ENCODE measurements at regions not wholly inside any gene's neighbourhood (a gene's known extent, or its start where the extent isn't known, plus 50 kb on each side); places are given as distances from the start of the nearest gene placed in this dataset.
"Not testable (repeated sequence)": the region's sequence is repeated elsewhere in the genome, so short reads cannot be mapped to it uniquely, and the experiment has no call there.

DNA sequence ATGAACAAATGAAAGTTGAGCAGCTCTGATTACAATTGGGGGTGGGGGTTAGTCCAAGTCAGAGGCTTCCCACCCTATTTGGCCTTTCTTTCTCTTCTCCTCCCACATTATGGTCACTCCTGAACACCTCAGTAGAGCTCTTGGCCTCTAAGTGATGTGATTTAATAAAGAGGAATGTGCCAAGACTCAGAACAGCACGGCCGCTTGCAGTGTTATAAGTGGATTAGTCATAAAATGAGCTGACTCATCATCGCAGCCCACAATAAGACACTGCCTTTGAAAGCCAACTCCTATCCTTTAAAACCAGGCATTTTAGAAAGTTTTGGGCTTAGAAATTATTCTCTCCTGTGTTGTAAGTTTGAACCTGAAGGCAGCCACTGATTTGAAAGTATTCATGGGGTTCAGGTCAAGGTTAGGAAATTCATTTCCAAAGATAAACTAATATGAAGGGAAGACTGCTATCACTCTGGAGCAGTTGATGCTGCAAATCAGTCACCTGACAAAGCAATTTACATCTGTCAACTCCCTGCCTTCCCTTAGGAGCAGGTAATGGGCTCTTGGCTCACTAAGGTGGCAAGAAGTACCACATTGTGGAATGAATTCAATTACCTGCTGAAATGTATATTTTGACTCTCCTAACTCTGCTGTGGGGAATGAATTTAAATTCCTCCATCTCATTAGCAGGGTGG, 283.6 kb upstream of the NMUR2 start:
- in situ Hi-C loops (cut with MboI; ENCODE audit: low sequenced_read_pairs), result no loop called here

DNA sequence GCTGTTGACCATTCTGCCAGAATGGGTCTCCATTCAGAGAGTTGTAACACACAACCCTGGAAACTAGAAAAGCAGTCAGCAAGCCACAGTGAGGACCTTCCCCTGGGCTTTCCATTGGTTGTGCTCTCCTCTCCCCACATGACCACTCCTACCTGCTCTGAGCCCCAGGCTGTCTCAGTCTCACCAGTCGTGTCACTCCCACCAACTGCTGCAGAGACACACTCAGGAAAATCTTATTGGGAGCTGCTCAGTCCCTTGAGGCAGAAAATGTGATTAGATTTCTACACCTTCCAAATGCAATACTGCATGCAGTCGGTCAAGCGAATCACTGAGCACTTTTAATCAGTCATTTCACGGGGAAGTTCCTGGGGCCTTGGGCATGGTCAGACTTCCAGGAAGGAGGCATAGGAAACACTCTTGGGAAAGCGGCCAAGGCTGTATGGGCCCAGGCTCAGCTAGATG, 284.2 kb upstream of the NMUR2 start:
- in situ Hi-C loops (cut with MboI; ENCODE audit: low sequenced_read_pairs), result no loop called here

DNA sequence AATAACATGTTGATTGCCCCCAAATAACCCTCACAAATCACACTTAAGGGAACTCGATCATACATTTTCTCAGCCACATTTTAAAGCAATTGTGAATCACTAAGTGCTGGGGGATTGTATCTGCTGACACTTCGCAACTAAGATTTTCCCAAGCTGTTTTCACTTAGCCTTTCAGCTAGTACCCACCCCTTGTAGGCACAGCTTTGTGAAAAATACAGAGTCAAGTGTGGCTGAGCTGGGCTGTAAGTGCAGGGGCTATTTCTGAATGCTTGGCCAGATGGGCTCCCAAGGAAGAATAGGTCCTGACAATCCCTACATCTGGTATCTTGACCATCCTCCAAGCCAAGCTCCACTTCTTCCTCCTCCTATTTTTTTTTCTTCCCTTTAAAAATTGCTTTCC, 289.2 kb upstream of the NMUR2 start:
- in situ Hi-C loops (cut with MboI; ENCODE audit: low sequenced_read_pairs), result no loop called here

DNA sequence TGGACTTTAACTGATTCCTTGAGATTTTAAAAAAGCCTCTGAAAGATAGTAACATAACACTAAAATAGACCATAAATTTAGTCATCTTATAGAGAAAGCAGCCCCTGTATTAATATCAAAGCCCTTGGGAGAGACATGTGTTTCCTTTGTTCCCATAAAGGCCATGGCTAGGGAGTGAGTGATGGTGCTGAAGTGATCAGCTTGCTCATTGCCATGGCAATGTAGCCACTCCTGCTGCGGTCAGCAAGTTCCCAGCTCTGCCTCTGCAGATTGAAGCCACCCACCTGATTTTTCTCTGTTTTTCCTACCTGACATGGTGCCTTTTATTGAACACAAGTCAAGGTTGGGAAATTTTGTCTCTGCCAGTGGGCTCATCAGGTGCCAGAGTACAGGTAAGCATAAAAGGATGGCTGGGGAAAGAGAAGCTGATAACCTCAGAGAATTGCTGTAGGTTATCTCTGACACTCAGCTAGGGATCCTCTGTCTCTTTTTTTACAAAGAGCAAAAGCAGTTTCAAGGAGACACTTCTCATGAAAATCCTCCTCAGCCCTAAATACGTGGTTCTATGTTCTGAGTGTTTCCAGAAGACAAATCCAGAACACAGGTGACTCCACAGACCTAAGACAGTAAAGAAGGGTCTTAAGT, 296.3 kb upstream of the NMUR2 start:
- in situ Hi-C loops (cut with MboI; ENCODE audit: low sequenced_read_pairs), result no loop called here

DNA sequence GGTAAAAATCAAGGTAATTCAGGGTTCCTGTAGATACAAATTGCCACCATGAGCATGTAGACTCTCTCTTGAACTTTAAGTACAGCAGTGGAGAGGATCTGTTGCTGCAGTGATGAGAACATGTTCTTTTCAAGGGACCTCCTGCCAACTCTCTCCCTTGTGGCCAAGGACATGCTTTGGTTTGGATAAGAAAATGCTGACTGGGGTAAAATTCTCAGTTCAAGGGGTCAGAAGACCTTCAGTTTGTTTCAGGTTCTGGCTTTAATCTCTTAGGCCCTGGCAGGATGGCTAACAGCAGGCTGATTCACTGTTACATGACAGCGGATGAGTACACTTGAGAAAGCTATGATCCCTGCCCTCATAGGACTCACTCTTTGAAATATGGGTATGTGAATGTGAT, 299.2 kb upstream of the NMUR2 start:
- in situ Hi-C loops (cut with MboI; ENCODE audit: low sequenced_read_pairs), result no loop called here

DNA sequence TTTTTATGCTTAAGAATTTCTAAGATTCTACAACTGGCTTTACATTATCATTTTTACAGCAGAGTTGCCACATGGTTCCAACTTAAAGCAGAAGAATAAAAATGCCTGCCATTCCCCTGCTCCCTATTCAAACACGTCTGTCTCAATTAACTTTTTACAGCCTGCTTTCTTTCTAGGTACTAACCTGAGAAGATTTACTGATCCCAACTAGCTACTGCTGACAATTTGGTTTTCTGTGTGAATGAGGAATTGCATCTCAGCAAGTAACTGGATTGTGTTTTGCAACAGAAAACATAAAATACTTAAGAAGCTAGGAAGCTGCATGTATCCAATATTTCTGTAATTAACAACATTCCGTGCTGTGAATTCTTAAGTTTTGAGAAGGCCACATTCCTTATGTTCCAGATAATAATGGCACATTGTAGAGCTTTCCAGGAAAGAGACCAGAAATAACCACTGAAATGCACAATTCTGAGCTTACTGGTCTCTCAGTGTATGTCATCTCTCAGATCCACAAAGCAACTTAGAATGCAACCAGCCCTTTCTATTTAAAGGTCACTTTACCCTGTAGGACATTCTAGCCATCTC, 306.8 kb upstream of the NMUR2 start:
- in situ Hi-C loops (cut with MboI; ENCODE audit: low sequenced_read_pairs), result no loop called here

DNA sequence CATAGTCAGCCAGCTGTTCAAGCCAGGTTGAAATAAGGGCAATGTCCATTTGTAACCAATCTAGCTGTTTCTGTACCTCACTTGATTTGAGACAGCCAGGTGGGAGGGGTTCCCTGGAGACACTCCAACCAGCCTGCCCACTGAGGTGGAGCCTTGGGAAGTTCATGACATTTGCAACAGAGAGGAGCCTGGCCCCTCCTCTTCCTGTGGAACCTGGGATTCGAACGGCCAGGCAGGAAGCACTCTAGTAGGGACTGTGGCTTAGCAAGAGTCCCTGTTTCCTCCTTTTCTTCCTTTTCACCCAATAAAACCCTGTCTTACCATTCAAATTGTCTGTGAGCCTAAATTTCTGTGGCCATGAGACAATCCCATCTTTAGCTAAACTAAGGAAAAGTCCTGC, 312.3 kb upstream of the NMUR2 start:
- in situ Hi-C loops (cut with MboI; ENCODE audit: low sequenced_read_pairs), result no loop called here

DNA sequence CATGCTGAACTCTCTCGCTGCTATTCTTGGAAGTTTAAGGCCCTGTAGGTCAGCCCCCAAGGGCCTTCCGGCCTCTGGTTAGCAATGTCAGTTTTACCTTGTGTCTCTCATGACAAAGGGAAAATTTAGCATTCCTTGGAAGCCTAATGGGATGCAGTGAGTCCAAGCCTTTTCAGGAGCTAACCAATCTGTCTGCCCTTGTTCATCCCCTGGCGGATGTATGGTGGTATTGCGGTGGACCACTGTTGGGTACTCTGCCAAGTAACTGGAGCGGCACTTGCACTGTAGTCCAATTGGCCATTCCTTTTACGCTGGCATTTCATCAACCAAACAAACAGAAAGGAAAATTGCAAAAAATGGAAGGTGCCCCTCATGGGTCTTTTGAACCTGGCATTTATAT, 318.4 kb upstream of the NMUR2 start:
- in situ Hi-C loops (cut with MboI; ENCODE audit: low sequenced_read_pairs), result no loop called here

DNA sequence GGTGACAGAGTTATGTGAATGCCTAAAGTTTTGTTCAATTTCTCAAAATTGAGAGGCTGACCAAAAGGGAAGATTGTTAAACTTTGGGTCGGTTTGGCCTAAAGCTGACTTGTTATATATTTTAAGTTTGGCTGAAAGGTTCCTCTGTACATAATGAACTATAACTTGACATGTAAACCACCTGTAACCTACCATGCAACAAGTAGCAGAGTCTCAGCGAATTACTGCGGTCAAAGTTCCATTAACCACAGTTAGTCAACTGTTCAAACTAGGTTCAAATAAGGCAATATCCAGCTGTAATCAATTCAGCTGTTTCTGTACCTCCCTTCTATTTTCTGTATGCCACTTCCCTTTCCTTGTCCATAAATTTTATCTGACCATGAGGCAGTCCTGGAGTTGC, 325.1 kb upstream of the NMUR2 start:
- in situ Hi-C loops (cut with MboI; ENCODE audit: low sequenced_read_pairs), result no loop called here

DNA sequence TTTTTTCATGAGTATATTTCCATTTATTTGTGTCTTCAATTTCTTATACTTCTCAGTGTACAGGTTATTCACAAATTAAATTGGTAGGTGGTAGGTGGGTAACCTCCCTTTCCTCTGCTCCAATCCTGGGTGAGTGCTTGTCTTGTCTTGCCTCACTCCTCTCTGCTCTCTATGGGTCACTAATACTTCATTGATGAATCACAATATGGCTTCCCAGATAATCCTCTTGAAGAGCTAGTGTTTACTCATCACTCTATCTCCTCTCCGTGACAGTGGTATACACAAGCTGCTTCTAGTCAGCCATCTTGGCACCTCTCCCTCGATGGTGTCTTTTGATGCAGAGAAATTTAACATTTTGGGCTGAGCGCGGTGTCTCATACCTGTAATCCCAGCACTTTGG, 331.8 kb upstream of the NMUR2 start:
- in situ Hi-C loops (cut with MboI; ENCODE audit: low sequenced_read_pairs), result no loop called here

DNA sequence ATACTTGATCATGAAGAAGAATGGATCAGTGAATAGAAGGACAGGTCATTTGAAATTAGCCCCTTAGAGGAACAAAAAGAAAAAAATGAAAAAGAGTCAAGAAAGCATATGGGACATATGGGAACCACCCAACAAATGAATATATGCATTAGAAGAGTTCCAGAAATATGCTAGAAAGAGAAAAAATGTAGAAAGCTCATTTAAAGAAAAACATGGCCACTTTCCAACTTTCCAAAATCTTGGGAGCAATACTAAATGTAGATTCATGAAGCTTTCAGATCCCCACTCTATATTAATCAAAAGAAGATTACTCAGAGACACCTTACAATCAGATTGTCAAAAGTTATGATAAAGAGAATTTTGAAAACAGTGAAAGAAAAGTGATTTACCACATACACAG, 334.8 kb upstream of the NMUR2 start:
- in situ Hi-C loops (cut with MboI; ENCODE audit: low sequenced_read_pairs), result no loop called here

DNA sequence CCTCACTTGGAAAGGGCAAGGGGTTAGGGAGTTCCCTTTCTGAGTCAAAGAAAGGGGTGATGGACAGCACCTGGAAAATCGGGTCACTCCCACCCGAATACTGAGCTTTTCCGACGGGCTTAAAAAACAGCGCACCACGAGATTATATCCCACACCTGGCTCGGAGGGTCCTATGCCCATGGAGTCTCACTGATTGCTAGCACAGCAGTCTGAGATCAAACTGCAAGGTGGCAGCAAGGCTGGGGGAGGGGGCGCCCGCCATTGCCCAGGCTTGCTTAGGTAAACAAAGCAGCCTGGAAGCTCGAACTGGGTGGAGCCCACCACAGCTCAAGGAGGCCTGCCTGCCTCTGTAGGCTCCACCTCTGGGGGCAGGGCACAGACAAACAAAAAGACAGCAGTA, 336.0 kb upstream of the NMUR2 start:
- in situ Hi-C loops (cut with MboI; ENCODE audit: low sequenced_read_pairs), result not testable (repeated sequence)

DNA sequence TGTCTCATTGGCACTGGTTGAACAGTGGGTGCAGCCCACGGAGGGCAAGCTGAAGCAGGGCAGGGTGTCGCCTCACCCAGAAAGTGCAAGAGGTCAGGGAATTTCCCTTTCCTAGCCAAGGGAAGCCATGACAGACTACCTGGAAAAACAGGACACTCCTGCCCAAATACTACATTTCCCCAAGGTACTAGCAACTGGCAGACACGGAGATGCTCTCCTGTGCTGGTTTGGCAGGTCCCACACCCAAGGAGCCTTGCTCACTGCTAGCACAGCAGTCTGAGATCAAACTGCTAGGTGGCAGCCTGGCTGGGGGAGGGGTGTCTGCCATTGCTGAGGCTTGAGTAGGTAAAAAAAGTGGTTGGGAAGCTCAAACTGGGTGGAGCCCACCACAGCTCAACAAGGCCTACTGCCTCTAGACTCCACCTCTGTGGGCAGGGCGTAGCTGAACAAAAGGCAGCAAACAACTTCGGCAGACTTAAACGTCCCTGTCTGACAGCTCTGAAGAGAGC, 382.7 kb upstream of the NMUR2 start:
- in situ Hi-C loops (cut with MboI; ENCODE audit: low sequenced_read_pairs), result not testable (repeated sequence)

DNA sequence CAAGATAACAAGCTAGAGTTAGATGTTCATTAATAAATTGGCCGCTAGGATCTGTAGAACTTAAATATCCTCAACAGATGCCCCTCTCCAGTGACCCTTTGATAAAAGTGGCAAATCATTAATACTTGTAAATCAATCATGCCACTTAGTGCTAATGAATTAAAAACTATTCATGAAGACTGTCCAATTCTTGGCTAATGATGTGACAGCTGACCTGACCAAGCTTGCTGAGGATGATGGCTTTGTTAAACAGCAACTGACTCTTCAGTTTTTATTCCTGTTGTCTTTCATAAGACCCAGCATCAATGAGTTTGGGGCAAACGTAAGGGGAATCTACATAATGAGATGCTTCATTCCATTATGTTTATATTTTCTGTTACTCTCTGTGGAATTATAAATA, 396.8 kb upstream of the NMUR2 start:
- in situ Hi-C loops (cut with MboI; ENCODE audit: low sequenced_read_pairs), result no loop called here

DNA sequence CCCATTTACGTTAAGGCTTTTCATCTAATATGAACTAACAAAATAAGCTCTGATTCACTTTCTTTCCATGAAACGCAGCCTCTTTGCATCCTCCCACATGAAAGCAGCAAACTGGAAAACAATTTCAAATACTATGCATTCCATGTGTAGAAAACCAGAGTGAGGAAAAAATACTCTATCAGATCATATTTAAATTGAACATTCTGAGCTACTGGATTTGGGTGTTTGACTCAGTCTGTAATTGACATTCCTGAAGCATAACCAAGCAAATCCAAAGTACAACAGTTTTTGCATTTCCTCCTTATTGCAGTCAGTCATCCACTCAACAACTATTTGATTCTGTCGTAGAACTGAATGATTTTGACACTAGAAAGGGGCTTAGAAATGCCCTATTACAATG, 399.1 kb upstream of the NMUR2 start:
- in situ Hi-C loops (cut with MboI; ENCODE audit: low sequenced_read_pairs), result no loop called here

DNA sequence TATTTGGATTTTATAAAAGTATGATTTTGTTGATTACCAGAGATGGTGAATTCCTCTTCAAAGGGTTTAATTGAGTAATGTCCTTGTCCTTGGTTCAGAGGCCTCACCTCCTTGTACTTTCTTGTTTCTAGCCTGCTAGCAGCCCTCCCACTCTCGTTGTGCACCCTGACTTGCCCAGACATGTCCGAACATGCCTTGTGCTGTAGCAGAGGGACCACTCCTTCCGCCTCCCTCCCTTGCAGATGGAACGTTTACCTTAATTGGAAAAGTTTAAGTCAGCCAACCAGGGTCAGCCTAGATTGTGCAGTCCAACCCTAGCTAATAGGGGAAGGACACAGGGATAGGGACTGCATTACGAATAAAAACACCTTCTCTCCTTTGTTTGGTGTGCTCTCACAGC, 406.9 kb upstream of the NMUR2 start:
- in situ Hi-C loops (cut with MboI; ENCODE audit: low sequenced_read_pairs), result no loop called here

DNA sequence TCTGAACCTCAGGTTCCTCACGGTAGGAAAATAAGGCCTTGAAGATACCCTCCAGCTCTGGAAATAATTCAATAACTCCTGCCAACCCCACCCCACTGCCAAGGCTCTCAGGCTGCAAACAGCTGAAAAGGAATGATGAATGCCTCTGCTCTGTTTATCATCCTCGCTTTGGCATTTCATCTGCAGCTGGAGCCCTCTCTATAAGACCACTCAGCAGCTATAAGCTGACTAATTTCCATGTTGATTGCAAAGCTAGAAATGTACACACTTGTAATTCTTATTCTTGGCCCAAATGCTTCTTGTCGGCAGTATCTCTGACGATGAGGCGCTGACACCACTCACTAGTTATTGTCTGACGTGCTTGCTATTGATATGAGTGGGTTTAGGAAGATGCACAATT, 408.4 kb upstream of the NMUR2 start:
- in situ Hi-C loops (cut with MboI; ENCODE audit: low sequenced_read_pairs), result no loop called here

DNA sequence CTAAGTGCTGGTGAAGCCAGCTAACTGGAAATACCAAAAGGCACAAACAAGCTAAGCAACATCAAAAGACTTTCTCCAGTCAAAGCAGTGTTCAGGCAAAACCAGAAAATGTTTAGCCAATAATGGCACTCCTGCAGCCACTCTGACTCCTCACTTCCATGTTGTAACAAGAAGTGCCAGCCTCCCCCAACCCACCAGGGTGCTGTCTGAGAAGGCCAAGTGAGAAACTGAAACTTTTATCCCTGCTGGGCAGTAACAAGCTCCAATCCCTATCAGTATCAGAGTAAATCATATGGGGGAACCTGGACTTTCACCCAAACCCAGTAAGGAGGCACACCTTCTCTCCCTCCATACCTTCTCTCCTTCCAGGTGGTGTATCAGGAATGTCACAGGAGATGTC, 414.8 kb upstream of the NMUR2 start:
- in situ Hi-C loops (cut with MboI; ENCODE audit: low sequenced_read_pairs), result no loop called here

DNA sequence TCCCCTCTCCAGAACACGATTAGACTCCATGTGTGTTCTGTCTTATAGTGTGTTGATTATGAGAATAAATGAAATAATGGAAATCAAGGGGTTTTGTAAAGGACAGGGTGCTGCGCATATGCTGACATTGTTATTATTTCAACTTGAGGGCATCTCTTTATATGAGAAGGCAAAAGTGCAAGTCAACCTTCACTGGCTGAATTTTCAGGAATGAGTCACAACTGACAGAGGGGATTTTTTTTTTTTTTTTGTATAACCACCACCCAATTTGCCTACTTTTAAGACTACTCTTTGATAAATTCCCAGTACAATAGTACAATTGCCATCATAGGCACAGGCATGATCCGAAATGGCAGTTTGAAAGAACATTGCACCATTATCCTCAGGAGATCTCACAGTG, 419.2 kb upstream of the NMUR2 start:
- in situ Hi-C loops (cut with MboI; ENCODE audit: low sequenced_read_pairs), result no loop called here

DNA sequence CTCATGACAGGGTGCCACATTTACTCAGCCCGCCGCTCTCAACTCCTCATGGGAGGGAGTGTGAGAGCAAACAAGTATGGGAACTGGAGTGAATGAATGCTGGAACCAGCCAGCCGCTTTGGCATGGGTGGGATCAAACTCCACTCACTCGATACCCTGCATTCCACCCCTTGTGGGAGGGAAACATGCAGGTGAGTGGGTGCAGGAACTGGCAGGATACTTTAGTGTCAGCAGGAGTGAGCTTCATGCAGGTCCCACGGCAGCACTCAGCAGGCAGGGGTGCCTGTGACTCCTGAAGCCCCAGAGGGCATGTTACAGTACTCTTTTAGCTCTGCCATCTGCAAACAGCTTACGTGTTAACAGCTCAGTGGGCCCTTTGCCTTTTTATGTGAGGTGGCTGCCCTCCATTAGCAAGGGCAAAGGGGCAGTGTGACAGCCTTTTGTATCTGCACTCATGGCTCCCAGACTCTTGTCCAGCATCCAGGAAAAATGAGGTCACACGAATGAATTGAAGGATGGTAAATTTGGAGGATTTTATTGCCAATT, 433.2 kb upstream of the NMUR2 start:
- in situ Hi-C loops (cut with MboI; ENCODE audit: low sequenced_read_pairs), result no loop called here

DNA sequence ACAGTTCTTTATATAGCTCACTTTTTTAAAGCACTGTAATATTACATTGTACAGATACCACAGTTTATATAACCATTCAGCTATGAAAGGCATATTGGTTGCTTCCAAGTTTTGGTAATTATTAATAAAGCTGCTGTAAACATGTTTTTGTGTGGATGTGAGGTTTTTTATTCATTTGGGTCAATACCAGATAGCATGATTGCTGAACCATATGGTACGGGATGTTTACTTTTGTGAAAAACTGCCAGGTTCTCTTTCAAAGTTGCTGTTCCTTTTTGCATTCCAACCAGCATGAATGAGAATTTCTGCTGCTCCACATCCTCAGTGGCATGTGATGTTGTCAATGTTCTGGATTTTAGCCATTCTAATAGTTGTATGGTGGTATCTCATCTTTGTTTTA, 439.6 kb upstream of the NMUR2 start:
- in situ Hi-C loops (cut with MboI; ENCODE audit: low sequenced_read_pairs), result no loop called here

DNA sequence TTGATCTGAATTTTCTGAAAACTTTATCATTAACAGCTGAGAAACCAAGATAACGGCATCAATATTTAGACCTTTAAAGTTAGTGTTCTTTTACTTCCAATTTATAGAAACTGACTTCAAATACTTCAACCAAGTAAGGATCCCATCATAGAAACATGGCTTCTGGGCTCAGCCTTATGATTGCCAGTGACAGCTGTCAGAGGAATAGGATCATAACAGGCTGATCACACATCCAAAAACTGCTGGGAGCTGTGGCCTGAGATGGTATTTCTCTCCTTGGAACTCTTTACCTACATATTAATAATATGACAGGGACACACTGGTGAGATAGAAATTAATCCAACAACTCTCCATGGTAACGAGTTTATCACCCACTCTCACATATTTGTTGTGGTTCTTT, 448.3 kb upstream of the NMUR2 start:
- in situ Hi-C loops (cut with MboI; ENCODE audit: low sequenced_read_pairs), result no loop called here

Measured in HL-60/S4 (cell line).